ENCODE measurements at regions not wholly inside any gene's neighbourhood (a gene's known extent, or its start where the extent isn't known, plus 50 kb on each side); places are given as distances from the start of the nearest gene placed in this dataset.

GRCh38 chr14:58784931-58785330, 147.2 kb downstream of the DACT1 start:
- Mint-ChIP-seq H3K4me1 (ENCODE audit: insufficient read depth, unreplicated experiment) (no peaks in the 10 kb centered on the region), H3K36me3 (ENCODE audit: insufficient read depth, unreplicated experiment) (no peaks in the 10 kb centered on the region), H3K4me3 (ENCODE audit: unreplicated experiment) (no peak overlapping the region), H3K9me3 (ENCODE audit: unreplicated experiment) (no peaks in the 10 kb centered on the region), H3K27ac (ENCODE audit: low read depth, unreplicated experiment) (no peak overlapping the region), H3K27me3 (ENCODE audit: insufficient read depth, unreplicated experiment) (peaks cover 9% of the 10 kb centered on the region)
- ChIA-PET CTCF (no interaction called here), POLR2A (interaction anchor here (1.5 kb wide), 1 partner anchor 13 kb away, joined by 6 read pairs; no protein-coding TSS in a partner anchor)
- intact Hi-C loops (cut with micrococcal nuclease): no loop called here
- TF ChIP-seq CTCF (IDR thresholded peaks at IDR 0.05; ENCODE audit: unreplicated experiment): no peak
- DNase-seq (ENCODE audit: unreplicated experiment): no peak
- no TSS peak for BruUV-seq (replicated peaks)

GRCh38 chr14:58785701-58786100, 147.9 kb downstream of the DACT1 start:
- Mint-ChIP-seq H3K27me3 (ENCODE audit: insufficient read depth, unreplicated experiment) (peaks cover 1% of the 10 kb centered on the region), H3K27ac (ENCODE audit: low read depth, unreplicated experiment) (no peak overlapping the region), H3K36me3 (ENCODE audit: insufficient read depth, unreplicated experiment) (no peaks in the 10 kb centered on the region), H3K4me3 (ENCODE audit: unreplicated experiment) (no peak overlapping the region), H3K9me3 (ENCODE audit: unreplicated experiment) (no peaks in the 10 kb centered on the region), H3K4me1 (ENCODE audit: insufficient read depth, unreplicated experiment) (no peaks in the 10 kb centered on the region)
- CTCF ChIA-PET: no interaction called here
- POLR2A ChIA-PET: interaction anchor here (1.5 kb wide), 1 partner anchor 13 kb away, joined by 6 read pairs; no protein-coding TSS in a partner anchor
- BruUV-seq (replicated peaks): no TSS peak
- intact Hi-C loops (cut with micrococcal nuclease): no loop called here
- TF ChIP-seq CTCF (IDR thresholded peaks at IDR 0.05; ENCODE audit: unreplicated experiment): no peak
- DNase-seq (ENCODE audit: unreplicated experiment): no peak

- no peaks in the 10 kb centered on the region for H3K36me3 Mint-ChIP-seq (ENCODE audit: insufficient read depth, unreplicated experiment)
- ChIA-PET POLR2A (no interaction called here), CTCF (interaction anchor here (0.6 kb wide), 1 partner anchor 161 kb away, joined by 3 read pairs; no protein-coding TSS in a partner anchor)
- no peak for TF ChIP-seq CTCF (IDR thresholded peaks at IDR 0.05; ENCODE audit: unreplicated experiment)
- H3K27me3 Mint-ChIP-seq (ENCODE audit: insufficient read depth, unreplicated experiment): no peaks in the 10 kb centered on the region
- H3K4me3 Mint-ChIP-seq (ENCODE audit: unreplicated experiment): no peak overlapping the region
- no TSS peak for BruUV-seq (replicated peaks)
- H3K9me3 Mint-ChIP-seq (ENCODE audit: unreplicated experiment): no peaks in the 10 kb centered on the region
- H3K4me1 Mint-ChIP-seq (ENCODE audit: insufficient read depth, unreplicated experiment): no peaks in the 10 kb centered on the region
- intact Hi-C loops (cut with micrococcal nuclease): no loop called here
- DNase-seq (ENCODE audit: unreplicated experiment): no peak
- H3K27ac Mint-ChIP-seq (ENCODE audit: low read depth, unreplicated experiment): no peak overlapping the region
These were observed 149.8 kb downstream of the DACT1 start for GRCh38 chr14:58787592-58787991.

- Mint-ChIP-seq H3K4me3 (ENCODE audit: unreplicated experiment) (no peak overlapping the region), H3K27me3 (ENCODE audit: insufficient read depth, unreplicated experiment) (no peaks in the 10 kb centered on the region), H3K36me3 (ENCODE audit: insufficient read depth, unreplicated experiment) (no peaks in the 10 kb centered on the region), H3K27ac (ENCODE audit: low read depth, unreplicated experiment) (no peak overlapping the region), H3K4me1 (ENCODE audit: insufficient read depth, unreplicated experiment) (no peaks in the 10 kb centered on the region), H3K9me3 (ENCODE audit: unreplicated experiment) (no peaks in the 10 kb centered on the region)
- DNase-seq (ENCODE audit: unreplicated experiment): no peak
- ChIA-PET CTCF (interaction anchor here (0.5 to 1.3 kb wide), 2 partner anchors 10 to 37 kb away, joined by 3 to 4 read pairs; no protein-coding TSS in a partner anchor), POLR2A (interaction anchor here (1.5 kb wide), 1 partner anchor 15 kb away, joined by 3 read pairs; no protein-coding TSS in a partner anchor)
- intact Hi-C loops (cut with micrococcal nuclease): no loop called here
- no TSS peak for BruUV-seq (replicated peaks)
- no peak for TF ChIP-seq CTCF (IDR thresholded peaks at IDR 0.05; ENCODE audit: unreplicated experiment)
These were observed 151.1 kb downstream of the DACT1 start for GRCh38 chr14:58788655-58789503.

Data from MCF 10A (cell line).